PC-9 (cell line): ENCODE measurements at regions not wholly inside any gene's neighbourhood (a gene's known extent, or its start where the extent isn't known, plus 50 kb on each side); places are given as distances from the start of the nearest gene placed in this dataset.

ENCODE experiments used
- BruUV-seq: library from RNA; stranded (reverse); fragments of 400-500 nt; replicated peaks from 2 replicates; lab custom pipeline; 2021; lab: Mats Ljungman, UMichigan
- CTCF ChIA-PET: fragments of 300-600 bp; sonication (Branson Sonifier 250); formaldehyde crosslinking; loops from one replicate; lab custom pipeline; 2022; ENCODE audit warnings: antibody characterized with exemption; lab: Charles Lee
- POLR2A ChIA-PET: fragments of 300-600 bp; sonication (Branson Sonifier 250); formaldehyde crosslinking; loops from one replicate; lab custom pipeline; 2022; ENCODE audit warnings: antibody characterized with exemption; ENCODE audit not compliant: unreplicated experiment; lab: Charles Lee
- DNase-seq, 2 experiments: peaks; one replicate each; pipeline versions ENCODE4 v3.0.0 to v3.0.0-alpha.2; 2015 to 2022; ENCODE audit warnings: mixed read lengths in 1 of 2
- H2AFZ ChIP-seq: fragments of 200-600 bp; sonication (generic); 2 replicates; pipeline ENCODE4 v1.8.1; 2017; ENCODE audit warnings: antibody characterized with exemption
- H3F3A ChIP-seq: fragments of 200-600 bp; sonication (generic); 2 replicates; pipeline ENCODE4 v1.8.1; 2017; ENCODE audit warnings: antibody characterized with exemption, mild to moderate bottlenecking, low read depth; ENCODE audit not compliant: insufficient read depth
- H3K27ac ChIP-seq: fragments of 200-600 bp; sonication (generic); 2 replicates; pipeline ENCODE4 v1.6.1; 2016; ENCODE audit warnings: mixed run types
- H3K27me3 ChIP-seq: fragments of 200-600 bp; sonication (generic); 2 replicates; pipeline ENCODE4 v1.6.1; 2016; ENCODE audit warnings: low read depth, mixed run types; ENCODE audit not compliant: insufficient read depth
- H3K36me3 ChIP-seq: fragments of 200-600 bp; sonication (generic); 2 replicates; pipeline ENCODE4 v1.6.1; 2016; ENCODE audit warnings: low read depth, mixed run types
- H3K4me1 ChIP-seq: fragments of 200-600 bp; sonication (generic); replicated peaks from 2 replicates; pipeline ENCODE4 v1.6.1; 2016; ENCODE audit warnings: mixed run types; ENCODE audit not compliant: insufficient read depth
- H3K4me2 ChIP-seq: fragments of 200-600 bp; sonication (generic); 2 replicates; pipeline ENCODE4 v1.6.1; 2017; ENCODE audit warnings: mixed run types
- H3K4me3 ChIP-seq: fragments of 200-600 bp; sonication (generic); 2 replicates; pipeline ENCODE4 v1.6.1; 2016; ENCODE audit warnings: mixed run types
- H3K79me2 ChIP-seq: fragments of 200-600 bp; sonication (generic); 2 replicates; pipeline ENCODE4 v1.6.1; 2017; ENCODE audit warnings: low read depth, mixed run types
- H3K9me2 ChIP-seq: fragments of 200-600 bp; sonication (generic); 2 replicates; pipeline ENCODE4 v1.8.1; 2017; ENCODE audit warnings: mild to moderate bottlenecking; ENCODE audit not compliant: insufficient read depth
- H3K9me3 ChIP-seq: fragments of 200-600 bp; sonication (generic); 2 replicates; pipeline ENCODE4 v1.8.1; 2016; ENCODE audit warnings: low read depth; ENCODE audit not compliant: insufficient read depth
- H4K20me1 ChIP-seq: fragments of 200-600 bp; sonication (generic); 2 replicates; pipeline ENCODE4 v1.8.1; 2017; ENCODE audit not compliant: insufficient read depth
- CTCF ChIP-seq: fragments of 200-600 bp; sonication (generic); conservative IDR thresholded peaks from 2 replicates; pipeline ENCODE4 v1.6.1; 2017; ENCODE audit warnings: mixed run types, antibody characterized with exemption, mild to moderate bottlenecking, moderate library complexity
- EZH2 ChIP-seq: fragments of 200-600 bp; sonication (generic); IDR thresholded peaks from 2 replicates; pipeline ENCODE4 v1.8.0; 2017; ENCODE audit warnings: antibody characterized with exemption, low read depth
- intact Hi-C: fragments of 100-400 bp; cut with micrococcal nuclease; formaldehyde crosslinking; loops from one replicate; pipeline ENCODE4 v1.10.0; 2022; ENCODE audit not compliant: unreplicated experiment

GRCh38 chr15:95182091-95182490 is 950.7 kb downstream of the MCTP2 start:
- H4K20me1 ChIP-seq = no peaks in the 10 kb centered on the region
- H3K4me3 ChIP-seq = no peak overlapping the region
- DNase-seq = no peak
- H3K4me1 ChIP-seq = no peaks in the 10 kb centered on the region
- CTCF ChIA-PET = no interaction called here
- POLR2A ChIA-PET = no interaction called here
- intact Hi-C loops = no loop called here
- no peaks in the 10 kb centered on the region for H3K79me2 ChIP-seq
- no peak for TF ChIP-seq CTCF
- no peak for TF ChIP-seq EZH2
- BruUV-seq = no TSS peak
- H3K36me3 ChIP-seq = no peaks in the 10 kb centered on the region
- peaks cover 3% of the 10 kb centered on the region; the same call in 1 of the 2 replicates for H3F3A ChIP-seq
- no peaks in the 10 kb centered on the region for H3K27me3 ChIP-seq
- H3K9me3 ChIP-seq = no peaks in the 10 kb centered on the region
- H3K4me2 ChIP-seq = no peak overlapping the region
- H3K9me2 ChIP-seq = no peaks in the 10 kb centered on the region
- H3K27ac ChIP-seq = no peak overlapping the region
- H2AFZ ChIP-seq = no peak overlapping the region

- ChIA-PET POLR2A (no interaction called here), CTCF (no interaction called here)
- no peaks in the 10 kb centered on the region for H3K9me2 ChIP-seq
- H3K36me3 ChIP-seq = no peaks in the 10 kb centered on the region
- no peak overlapping the region for H3K4me3 ChIP-seq
- H3K79me2 ChIP-seq = no peaks in the 10 kb centered on the region
- BruUV-seq = no TSS peak
- H3K27me3 ChIP-seq = no peaks in the 10 kb centered on the region
- intact Hi-C loops = no loop called here
- H3K9me3 ChIP-seq = no peaks in the 10 kb centered on the region
- no peak overlapping the region for H3K27ac ChIP-seq
- TF ChIP-seq CTCF = no peak
- TF ChIP-seq EZH2 = no peak
- H3K4me2 ChIP-seq = no peak overlapping the region
- no peak for DNase-seq
- peaks cover 5% of the 10 kb centered on the region; the same call in 1 of the 2 replicates for H3F3A ChIP-seq
- peaks cover 17% of the 10 kb centered on the region for H3K4me1 ChIP-seq
- no peaks in the 10 kb centered on the region; the same call in 1 of the 2 replicates for H4K20me1 ChIP-seq
- no peak overlapping the region for H2AFZ ChIP-seq
Observed at GRCh38 chr15:95192923-95193322, 961.6 kb downstream of the MCTP2 start.

DNA sequence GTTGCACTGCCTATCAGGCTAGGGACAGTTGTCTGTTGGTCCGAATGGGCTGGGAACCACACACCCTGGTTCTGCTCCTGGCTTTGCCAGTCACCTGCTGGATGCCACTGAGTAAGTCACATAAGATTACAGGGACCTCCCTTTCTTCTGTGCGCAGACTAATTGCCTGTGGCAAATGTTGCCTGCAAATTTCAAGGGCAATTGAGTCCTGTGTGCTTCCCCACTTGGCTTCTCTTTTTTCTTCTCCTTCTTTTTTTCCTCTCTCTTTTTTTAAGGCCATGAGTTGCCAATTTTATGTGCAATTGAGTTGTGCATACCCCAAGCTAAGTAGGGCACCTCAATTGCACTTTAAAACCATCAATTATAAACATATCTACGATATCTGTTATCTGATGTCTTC is 963.4 kb downstream of the MCTP2 start:
- no peak overlapping the region for H3K27ac ChIP-seq
- H3K4me1 ChIP-seq = peaks cover 17% of the 10 kb centered on the region
- no peak overlapping the region for H2AFZ ChIP-seq
- TF ChIP-seq CTCF = no peak
- no peak for TF ChIP-seq EZH2
- H3K4me3 ChIP-seq = no peak overlapping the region
- H3K27me3 ChIP-seq = no peaks in the 10 kb centered on the region
- BruUV-seq = no TSS peak
- no peaks in the 10 kb centered on the region for H3K9me3 ChIP-seq
- intact Hi-C loops = no loop called here
- no peaks in the 10 kb centered on the region for H3K36me3 ChIP-seq
- H3K4me2 ChIP-seq = no peak overlapping the region
- ChIA-PET POLR2A (no interaction called here), CTCF (no interaction called here)
- no peaks in the 10 kb centered on the region for H3K9me2 ChIP-seq
- no peaks in the 10 kb centered on the region for H3K79me2 ChIP-seq
- H3F3A ChIP-seq = peaks cover 5% of the 10 kb centered on the region; the same call in 1 of the 2 replicates
- no peak for DNase-seq
- no peaks in the 10 kb centered on the region; the same call in 1 of the 2 replicates for H4K20me1 ChIP-seq
